Stimulated activated CD4-positive, alpha-beta T cell treated with anti-CD3 and anti-CD28 coated beads, Interleukin-2, amount 100 ng/mL, for 24 hours (primary cell): ENCODE measurements at regions not wholly inside any gene's neighbourhood (a gene's known extent, or its start where the extent isn't known, plus 50 kb on each side); places are given as distances from the start of the nearest gene placed in this dataset.

Experiments
- DNase-seq, 2 donors: peaks; one replicate each; pipeline ENCODE4 v3.0.0-alpha.2; 2020

GRCh38 chr5:113806250-113806649 is 292.8 kb downstream of the YTHDC2 start:
- DNase-seq: no peak

- no peak for DNase-seq
Measured at GRCh38 chr5:113806904-113807303, 293.4 kb downstream of the YTHDC2 start.

GRCh38 chr5:113807427-113807991 is 294.0 kb downstream of the YTHDC2 start:
- DNase-seq: no peak

- DNase-seq: no peak
Measured at GRCh38 chr5:113808956-113809355, 295.5 kb downstream of the YTHDC2 start.

GRCh38 chr5:113809626-113810025 is 296.1 kb downstream of the YTHDC2 start:
- DNase-seq: no peak

GRCh38 chr5:113813466-113813865 is 300.0 kb downstream of the YTHDC2 start:
- no peak for DNase-seq

GRCh38 chr5:113817683-113818082 is 304.2 kb downstream of the YTHDC2 start:
- DNase-seq: no peak

GRCh38 chr5:113823696-113824095 is 310.2 kb downstream of the YTHDC2 start:
- DNase-seq: no peak

GRCh38 chr5:113824307-113824706 is 310.8 kb downstream of the YTHDC2 start:
- DNase-seq: no peak

GRCh38 chr5:113825176-113825575 is 311.7 kb downstream of the YTHDC2 start:
- no peak for DNase-seq

GRCh38 chr5:113846941-113847340 is 333.4 kb downstream of the YTHDC2 start:
- DNase-seq: no peak

GRCh38 chr5:113864437-113864836 is 350.9 kb downstream of the YTHDC2 start:
- DNase-seq: no peak

- DNase-seq: no peak
Measured at GRCh38 chr5:113866763-113867162, 353.3 kb downstream of the YTHDC2 start.

- no peak for DNase-seq
Measured at GRCh38 chr5:113869611-113870010, 356.1 kb downstream of the YTHDC2 start.

GRCh38 chr5:113871972-113872371 is 358.5 kb downstream of the YTHDC2 start:
- no peak for DNase-seq

GRCh38 chr5:113875096-113875495 is 361.6 kb downstream of the YTHDC2 start:
- DNase-seq: no peak

- no peak for DNase-seq
Measured at GRCh38 chr5:113891491-113891890, 378.0 kb downstream of the YTHDC2 start.

- no peak for DNase-seq
Measured at GRCh38 chr5:113896789-113897188, 383.3 kb downstream of the YTHDC2 start.

GRCh38 chr5:113897748-113898147 is 384.3 kb downstream of the YTHDC2 start:
- no peak for DNase-seq

- DNase-seq: no peak
Measured at GRCh38 chr5:113900141-113900540, 386.6 kb downstream of the YTHDC2 start.

GRCh38 chr5:113900816-113901215 is 387.3 kb downstream of the YTHDC2 start:
- DNase-seq: no peak

- DNase-seq: no peak
Measured at GRCh38 chr5:113901718-113902117, 388.2 kb downstream of the YTHDC2 start.

- no peak for DNase-seq
Measured at GRCh38 chr5:113902917-113903660, 389.6 kb downstream of the YTHDC2 start.

- DNase-seq: no peak
Measured at GRCh38 chr5:113909782-113910181, 396.3 kb downstream of the YTHDC2 start.

GRCh38 chr5:113917997-113918396 is 404.5 kb downstream of the YTHDC2 start:
- no peak for DNase-seq
